NCI-H1105 (cell line): ENCODE measurements at regions not wholly inside any gene's neighbourhood (a gene's known extent, or its start where the extent isn't known, plus 50 kb on each side); places are given as distances from the start of the nearest gene placed in this dataset.
"Not testable (repeated sequence)": the region's sequence is repeated elsewhere in the genome, so short reads cannot be mapped to it uniquely, and the experiment has no call there.

Experiments used
- DNase-seq: peaks from one replicate; lab custom pipeline; 2025; lab: John Stamatoyannopoulos, UW

- DNase-seq, result no peak
These were observed 608.1 kb upstream of the AADAT start for GRCh38 chr4:170697845-170698244.

- DNase-seq, result no peak
These were observed 607.3 kb upstream of the AADAT start for GRCh38 chr4:170697045-170697444.

- DNase-seq, result no peak
These were observed 601.4 kb upstream of the AADAT start for GRCh38 chr4:170691168-170691567.

DNA sequence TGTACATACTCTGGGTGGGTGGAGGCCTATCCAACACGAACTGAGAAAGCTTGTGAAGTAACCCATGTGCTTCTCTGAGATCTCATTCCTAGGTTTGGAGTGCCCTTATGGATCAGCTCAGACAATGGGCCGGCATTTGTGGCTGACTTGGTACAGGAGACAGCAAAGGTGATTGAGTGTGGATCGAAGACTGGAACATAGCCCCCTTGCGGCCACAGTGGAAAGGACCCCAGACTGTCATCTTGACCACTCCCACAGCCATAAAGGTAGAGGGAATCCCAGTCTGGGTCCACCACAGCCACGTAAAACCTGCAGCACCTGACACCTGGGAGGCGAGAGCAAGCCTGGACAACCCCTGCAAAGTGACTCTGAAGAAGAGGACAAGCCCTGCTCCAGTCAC, 598.0 kb upstream of the AADAT start:
- no peak for DNase-seq

DNA sequence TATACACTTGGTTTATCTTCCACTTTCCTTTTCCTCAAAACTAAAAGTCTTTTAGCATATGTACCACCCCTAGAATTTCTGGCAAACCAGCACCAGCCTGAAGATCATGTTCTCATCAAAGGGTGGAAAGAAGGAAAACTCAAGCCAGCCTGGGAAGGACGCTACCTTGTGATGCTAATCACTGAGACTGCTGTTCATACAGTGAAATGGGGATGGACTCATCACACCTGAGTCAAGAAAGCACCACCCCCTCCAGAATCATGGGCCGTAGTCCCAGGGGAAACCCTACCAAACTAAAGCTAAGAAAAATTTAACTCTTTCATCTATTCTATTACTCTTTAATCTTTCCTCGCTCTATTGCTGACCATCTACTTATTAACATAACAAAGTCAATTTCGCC, 595.9 kb upstream of the AADAT start:
- not testable (repeated sequence) for DNase-seq

GRCh38 chr4:170682558-170683294, 593.0 kb upstream of the AADAT start:
- DNase-seq, result no peak

DNA sequence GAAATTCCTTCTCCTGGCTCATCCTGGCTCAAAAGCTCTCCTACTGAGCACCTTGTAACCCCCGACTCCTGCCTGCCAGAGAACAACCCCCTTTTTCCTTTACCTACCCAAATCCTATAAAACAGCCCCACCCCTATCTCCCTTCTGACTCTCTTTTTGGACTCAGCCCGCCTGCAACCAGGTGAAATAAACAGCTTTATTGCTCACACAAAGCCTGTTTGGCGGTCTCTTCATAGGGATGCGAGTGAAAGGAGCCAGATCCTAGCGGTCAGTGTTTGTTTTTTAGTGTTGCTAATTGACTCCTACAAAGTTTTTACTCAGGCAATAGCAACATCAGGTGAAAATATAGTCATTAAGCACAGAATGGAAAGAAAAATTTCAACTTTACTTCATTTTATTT, 592.3 kb upstream of the AADAT start:
- not testable (repeated sequence) for DNase-seq

DNA sequence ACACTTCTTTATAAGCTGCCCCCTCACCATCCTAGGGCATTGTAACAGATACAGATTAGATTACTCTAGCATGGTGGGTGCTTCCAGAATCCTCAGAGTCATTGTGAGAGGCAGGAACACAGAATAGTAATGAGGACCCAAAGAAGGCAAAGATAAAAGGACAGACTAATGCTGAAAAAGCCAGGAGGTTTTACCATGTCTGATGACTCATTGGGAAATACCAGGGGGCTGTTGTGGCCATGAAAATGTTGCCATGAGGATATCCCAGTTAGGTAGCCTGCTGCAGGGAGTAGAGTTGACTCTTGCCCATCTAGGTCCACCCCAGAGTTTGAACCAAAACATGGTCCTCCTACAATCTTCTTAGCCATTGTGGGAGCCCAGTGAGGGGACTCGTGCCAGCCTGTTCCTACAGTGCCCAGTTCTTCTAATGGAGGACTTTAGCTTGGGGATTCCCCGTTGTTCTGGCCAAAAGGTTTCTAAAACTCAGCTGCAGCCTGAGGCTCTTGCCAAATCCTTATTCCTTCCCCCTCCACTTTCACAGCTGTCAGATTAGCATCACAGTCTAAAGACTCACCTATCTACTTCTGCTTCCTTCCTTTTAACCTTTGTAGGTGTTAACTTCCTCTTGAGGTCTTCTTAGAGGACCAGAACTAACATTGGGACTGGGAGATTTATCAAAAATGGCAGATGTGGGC, 586.0 kb upstream of the AADAT start:
- no peak for DNase-seq

DNA sequence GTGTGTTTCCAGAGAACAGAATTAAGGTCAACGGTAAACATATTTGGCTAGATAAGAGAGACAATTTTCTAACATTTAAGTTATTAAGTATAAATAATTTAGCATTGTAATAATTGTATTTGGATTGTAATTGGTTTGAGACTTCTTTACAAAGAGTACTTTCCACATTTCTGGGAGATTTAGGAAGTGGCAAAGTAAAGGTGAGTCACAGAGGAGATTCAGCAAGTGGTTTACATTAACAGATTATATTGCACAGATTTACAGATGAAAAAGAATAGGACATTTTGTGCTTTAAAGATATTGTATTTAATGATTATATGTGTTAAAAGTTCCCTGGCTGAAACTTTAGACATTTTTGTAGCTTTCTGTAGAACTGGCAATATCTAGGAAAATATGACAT, 584.4 kb upstream of the AADAT start:
- no peak for DNase-seq

GRCh38 chr4:170672381-170672965, 582.7 kb upstream of the AADAT start:
- DNase-seq, result no peak

- no peak for DNase-seq
These were observed 581.4 kb upstream of the AADAT start for GRCh38 chr4:170671171-170671570.

GRCh38 chr4:170667814-170668213, 578.1 kb upstream of the AADAT start:
- no peak for DNase-seq

- no peak for DNase-seq
These were observed 577.2 kb upstream of the AADAT start for GRCh38 chr4:170666909-170667308.

DNA sequence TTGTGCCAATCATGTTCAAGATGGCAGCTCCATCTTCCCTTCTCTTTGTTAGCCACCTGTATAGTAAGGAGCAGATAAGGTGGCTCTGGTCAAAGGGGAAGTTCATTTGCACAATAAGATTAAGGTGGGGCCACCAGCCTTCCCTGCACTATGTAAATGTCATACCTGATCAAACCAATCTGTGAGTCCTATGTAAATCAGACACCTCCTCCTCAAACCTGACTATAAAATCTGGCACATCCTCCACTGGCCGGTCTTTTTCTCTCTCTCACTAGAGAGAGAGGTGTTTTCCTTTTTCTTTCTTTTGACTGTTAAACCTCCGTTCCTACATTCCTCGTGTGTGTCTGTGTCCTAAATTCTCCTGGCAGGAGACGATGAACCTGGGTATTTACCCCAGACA, 572.5 kb upstream of the AADAT start:
- no peak for DNase-seq

DNA sequence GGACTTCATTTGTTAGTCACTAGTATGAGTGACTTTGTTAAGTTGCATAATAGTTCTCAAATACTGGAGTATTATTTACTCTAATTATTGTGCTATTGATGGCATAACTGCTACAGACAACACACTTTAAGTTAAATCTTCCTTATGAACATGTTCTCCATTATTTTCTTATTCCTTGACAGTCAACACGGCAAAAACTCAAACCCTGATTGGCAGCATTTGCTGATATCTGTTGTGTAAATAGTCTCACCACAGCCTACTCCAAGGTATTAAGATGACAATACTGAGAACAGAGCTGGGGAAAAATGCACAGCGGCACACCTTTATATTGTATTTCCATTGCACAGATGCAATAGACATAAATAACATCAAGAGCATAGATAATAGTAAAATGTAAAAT, 568.0 kb upstream of the AADAT start:
- no peak for DNase-seq

DNA sequence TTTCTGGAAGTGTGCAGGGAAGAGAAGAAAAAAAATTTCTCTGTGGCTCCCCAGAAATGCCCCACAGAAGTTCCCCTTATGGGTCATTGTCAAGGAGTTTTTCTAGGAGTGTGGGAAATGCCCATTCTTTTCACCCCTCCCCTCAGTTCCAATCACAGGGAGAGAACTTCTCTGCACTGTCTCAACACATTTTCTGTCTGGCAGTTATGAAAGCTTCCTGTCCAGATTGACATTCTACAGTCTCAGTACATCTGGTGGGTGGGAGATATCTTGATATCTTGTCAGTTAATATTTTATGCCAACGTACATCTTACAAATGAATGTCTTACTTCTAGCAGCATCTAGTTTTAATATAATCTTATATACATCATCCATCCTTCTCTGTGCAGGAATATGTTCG, 566.8 kb upstream of the AADAT start:
- no peak for DNase-seq

DNA sequence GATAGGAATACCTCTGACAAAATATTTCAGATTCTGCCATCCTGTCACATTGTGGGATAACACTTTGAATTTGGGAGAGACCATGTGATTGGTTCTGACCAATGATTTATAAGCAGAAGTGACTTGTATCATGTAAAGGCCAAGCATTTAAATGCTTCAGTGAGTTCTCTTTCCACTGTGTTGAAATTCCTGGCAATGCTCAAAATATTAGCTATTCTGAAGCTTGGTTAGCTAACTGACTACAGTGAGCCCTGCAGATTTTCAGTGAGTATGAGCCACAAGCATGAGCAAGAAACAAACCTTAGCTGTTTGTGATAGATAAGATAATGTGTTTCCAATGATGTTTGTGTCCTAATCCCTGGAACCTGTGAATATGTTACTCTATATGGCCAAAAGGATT, 562.8 kb upstream of the AADAT start:
- DNase-seq, result no peak

- DNase-seq, result no peak
These were observed 562.0 kb upstream of the AADAT start for GRCh38 chr4:170651786-170652185.

- no peak for DNase-seq
These were observed 537.7 kb upstream of the AADAT start for GRCh38 chr4:170627418-170627817.

DNA sequence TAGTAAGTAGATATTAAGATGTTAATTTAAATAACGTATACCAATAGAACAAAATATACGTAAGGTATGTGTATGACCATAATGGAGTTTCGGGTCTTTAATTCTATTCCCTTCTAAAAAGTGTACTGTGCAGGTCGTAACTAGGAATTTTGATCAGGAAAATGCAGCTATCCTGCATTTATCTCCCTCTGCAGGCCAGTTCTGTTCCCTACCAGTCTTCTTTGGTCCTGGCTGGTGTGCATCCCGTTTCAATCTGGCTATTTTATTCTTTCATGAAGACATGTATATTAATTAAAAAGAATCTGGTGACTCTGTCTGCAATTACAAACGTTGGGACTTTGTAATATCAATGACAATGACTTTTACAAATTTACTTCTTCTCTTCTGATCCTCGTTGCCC, 534.1 kb upstream of the AADAT start:
- no peak for DNase-seq

- no peak for DNase-seq
These were observed 520.7 kb upstream of the AADAT start for GRCh38 chr4:170610434-170610833.

- no peak for DNase-seq
These were observed 510.1 kb upstream of the AADAT start for GRCh38 chr4:170599894-170600293.

- no peak for DNase-seq
These were observed 501.3 kb upstream of the AADAT start for GRCh38 chr4:170591076-170591475.
